NCI-H524 treated with DMSO at 0.1 percent for 48 hours (cell line): ENCODE measurements at regions not wholly inside any gene's neighbourhood (a gene's known extent, or its start where the extent isn't known, plus 50 kb on each side); places are given as distances from the start of the nearest gene placed in this dataset.

Source experiments
- DNase-seq: peaks from one replicate; lab custom pipeline; 2025; lab: John Stamatoyannopoulos, UW

- DNase-seq, result no peak
These were observed 187.7 kb downstream of the GPAT3 start for GRCh38 chr4:83723609-83724008.

DNA sequence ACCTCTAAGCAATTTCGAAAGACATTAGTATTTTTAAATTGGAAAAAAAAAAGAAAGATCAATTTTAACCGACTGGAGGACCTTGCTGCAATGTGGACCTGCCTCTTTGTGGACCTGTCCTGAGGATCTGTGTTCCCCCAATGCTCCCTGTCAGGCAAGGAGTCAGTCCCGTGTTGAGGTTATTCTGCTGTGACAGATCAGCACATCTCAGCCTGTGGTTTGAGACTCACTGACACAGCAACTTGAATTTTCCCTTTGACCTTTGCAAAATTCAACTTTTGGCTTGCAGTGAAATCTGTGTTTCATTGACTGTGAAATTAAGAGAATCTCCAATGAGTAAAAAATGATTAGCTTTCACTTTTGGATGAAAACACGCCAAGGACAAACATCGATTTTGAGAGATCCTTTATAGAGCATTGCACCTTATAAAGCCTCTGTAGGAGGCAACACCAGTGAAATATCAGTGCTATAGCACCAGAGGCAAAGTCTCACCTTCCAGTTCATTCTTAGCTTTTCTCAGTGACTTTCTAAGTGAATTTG lies 186.9 kb downstream of the GPAT3 start:
- no peak for DNase-seq

DNA sequence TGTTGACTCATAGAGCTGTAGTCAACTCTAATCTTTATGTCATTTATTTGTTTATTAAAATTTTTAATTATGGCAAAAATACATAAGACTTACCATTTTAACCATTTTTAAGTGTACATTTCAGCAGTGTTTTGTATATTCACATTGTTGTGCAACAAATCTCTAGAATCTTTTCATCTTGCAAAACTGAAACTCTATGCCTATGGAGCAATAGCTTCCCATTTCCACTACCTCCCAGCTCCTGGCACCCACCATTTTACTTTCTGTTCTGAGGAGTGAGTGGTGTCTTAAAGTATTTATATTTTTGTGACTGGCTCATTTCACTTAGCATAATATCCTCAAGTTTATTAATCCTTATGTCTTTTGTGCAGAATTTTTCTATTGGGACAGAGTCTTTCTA lies 181.0 kb downstream of the GPAT3 start:
- no peak for DNase-seq

GRCh38 chr4:83712890-83713289 lies 177.0 kb downstream of the GPAT3 start:
- no peak for DNase-seq

DNA sequence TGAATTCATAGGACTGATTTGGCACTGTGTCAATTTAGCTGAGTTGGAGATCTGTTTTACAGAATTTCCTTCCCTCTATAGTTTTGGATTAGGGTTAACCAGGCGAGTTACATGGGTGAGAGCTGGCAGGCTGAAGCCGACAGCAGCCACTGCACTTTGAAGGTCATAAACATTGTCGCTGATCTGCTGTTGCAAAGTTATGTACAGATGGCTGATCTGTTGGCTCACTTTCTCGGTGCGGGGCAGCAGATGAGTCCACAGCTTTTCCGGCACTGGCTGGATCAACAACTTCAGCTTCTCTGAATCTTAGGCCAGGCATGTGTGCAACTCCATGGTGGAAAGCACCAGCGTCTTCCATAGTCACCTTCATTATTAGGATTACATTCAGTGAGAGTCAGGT lies 173.7 kb downstream of the GPAT3 start:
- DNase-seq, result no peak

GRCh38 chr4:83708500-83709175 lies 172.7 kb downstream of the GPAT3 start:
- DNase-seq, result no peak

DNA sequence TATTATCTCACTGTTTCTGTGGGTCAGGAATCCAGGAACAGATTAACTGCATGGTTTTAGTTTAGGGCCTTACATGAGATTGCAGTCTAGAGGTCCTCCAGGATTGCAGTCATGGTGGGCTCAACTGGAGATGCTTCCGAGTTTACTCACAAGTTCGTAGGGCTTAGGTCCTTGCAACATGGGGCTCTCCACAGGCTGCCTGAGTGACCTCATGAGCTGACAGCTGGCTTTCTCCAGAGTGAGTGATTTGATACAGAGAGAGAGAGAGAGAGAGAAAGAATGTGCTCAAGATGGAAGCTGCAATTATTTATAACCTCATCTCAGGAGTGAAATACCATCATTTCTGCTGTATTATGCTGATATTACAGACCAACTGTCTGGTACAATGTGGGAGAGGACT lies 168.9 kb downstream of the GPAT3 start:
- DNase-seq, result no peak

GRCh38 chr4:83703752-83704151 lies 167.8 kb downstream of the GPAT3 start:
- no peak for DNase-seq

- DNase-seq, result no peak
These were observed 165.1 kb downstream of the GPAT3 start for GRCh38 chr4:83701041-83701440.

- DNase-seq, result no peak
These were observed 163.4 kb downstream of the GPAT3 start for GRCh38 chr4:83699358-83699757.

- no peak for DNase-seq
These were observed 156.1 kb downstream of the GPAT3 start for GRCh38 chr4:83692028-83692427.

GRCh38 chr4:83686166-83686565 lies 150.3 kb downstream of the GPAT3 start:
- no peak for DNase-seq

GRCh38 chr4:83679692-83680091 lies 143.8 kb downstream of the GPAT3 start:
- no peak for DNase-seq

DNA sequence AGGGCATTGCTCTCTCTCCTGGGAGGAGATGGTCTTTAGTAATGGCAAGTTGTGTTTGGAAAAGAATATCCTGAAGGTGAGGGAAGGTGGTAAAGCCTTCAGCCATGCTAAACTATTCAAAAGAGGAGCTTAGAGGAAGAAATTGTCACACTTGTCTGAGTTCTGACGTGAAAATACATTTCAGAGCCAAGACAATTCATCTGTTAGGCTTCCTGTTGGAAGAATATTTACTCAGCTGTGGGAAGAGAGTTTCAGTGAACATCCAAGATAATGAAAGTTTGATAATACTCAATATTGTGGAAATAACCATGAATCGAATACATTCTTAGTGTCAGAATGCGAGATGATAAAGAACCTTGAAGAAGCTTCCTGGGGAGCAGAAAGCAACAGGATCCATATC lies 143.3 kb downstream of the GPAT3 start:
- no peak for DNase-seq

GRCh38 chr4:83677656-83678055 lies 141.7 kb downstream of the GPAT3 start:
- no peak for DNase-seq

- DNase-seq, result no peak
These were observed 128.8 kb downstream of the GPAT3 start for GRCh38 chr4:83664741-83665140.

DNA sequence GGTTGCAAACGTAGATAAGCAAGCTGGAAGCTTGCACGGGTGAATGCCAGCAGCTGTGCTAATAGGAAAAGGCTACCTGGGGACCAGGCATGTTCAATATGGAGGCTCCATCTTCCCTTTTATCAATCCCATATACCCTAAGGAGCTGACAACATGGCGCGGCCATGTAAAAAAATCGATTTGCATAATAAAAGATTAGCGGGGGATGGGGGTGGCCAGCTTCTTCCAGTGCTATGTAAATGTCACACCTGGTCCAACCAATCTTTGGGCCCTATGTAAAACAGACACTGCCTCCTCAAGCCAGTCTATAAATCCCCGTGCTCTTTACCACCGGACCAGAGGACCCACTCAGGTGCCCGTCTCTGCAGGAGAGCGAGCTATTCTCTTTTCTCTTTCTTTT lies 128.2 kb downstream of the GPAT3 start:
- no peak for DNase-seq

DNA sequence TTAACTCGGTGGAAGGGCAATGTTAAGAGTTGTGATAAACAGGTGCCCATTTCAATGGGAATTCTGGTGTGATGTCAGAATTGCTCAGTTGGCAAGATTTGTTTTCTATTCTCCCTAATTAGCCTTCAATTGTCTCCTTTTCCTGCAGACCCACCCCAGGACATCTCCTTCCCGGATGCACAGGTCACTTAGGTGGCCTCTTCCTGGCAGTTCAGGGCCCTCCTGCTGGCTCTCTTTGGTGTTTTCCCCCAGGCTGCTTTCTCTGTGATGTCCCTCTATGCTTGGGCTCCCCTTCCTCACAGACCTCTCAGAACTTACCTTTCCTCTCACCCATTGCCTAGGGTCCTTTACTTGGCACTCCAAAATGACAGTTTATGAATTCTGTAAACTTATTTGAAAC lies 126.3 kb downstream of the GPAT3 start:
- no peak for DNase-seq

DNA sequence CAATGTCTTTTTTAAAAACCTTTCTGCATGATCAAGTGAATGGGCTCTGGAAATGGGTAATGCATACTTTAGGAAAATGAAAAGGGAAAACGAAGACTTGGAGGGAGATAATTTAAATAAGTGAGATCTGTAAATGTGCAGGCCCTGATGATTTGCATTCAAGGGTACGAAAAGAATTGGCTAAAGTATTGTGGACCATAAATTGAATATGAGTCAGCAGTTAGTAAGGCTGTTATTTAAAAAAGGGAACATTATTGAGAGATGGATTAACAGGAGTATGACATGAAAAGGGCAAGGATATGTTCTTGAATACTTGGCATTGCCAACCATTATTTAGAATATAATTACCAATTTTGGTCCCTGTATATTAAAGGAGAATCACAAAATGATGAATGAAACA lies 125.5 kb downstream of the GPAT3 start:
- DNase-seq, result no peak

DNA sequence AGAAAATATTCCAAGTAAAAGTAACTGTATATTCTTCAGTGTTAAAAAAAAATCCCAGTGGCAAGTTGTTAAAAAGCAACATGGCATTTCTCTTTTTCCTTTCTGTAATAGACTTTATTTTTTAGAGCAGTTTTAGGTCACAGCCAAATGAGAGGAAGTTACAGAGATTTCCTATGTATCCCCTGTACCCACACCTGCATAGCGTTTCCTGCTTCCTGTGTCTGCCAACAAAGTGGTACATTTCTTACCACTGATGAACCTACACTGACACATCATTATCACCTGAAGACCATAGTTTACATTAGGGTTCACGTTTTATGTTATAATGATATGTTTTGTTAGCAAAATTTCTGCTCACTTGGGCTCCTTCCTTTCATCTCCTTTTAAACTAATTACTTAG lies 124.7 kb downstream of the GPAT3 start:
- no peak for DNase-seq

DNA sequence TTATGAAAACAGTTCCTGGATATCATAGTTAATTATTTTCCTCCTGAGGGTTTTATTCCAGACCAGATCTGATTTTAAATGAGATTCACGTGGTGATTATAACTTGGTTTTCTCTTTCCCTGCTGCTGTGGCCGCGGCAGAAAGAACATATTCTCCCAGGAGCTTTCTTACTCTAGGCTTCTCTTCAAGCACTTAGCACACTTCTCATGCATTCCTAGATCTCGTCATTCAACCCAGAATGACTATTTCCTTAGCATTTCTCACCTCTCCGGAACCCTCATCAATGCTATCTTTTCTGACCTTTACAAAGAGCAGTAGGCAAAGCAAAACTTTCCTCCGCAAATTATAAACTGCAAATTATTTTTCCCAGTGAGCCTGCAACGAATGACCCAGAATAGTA lies 122.9 kb downstream of the GPAT3 start:
- DNase-seq, result no peak

DNA sequence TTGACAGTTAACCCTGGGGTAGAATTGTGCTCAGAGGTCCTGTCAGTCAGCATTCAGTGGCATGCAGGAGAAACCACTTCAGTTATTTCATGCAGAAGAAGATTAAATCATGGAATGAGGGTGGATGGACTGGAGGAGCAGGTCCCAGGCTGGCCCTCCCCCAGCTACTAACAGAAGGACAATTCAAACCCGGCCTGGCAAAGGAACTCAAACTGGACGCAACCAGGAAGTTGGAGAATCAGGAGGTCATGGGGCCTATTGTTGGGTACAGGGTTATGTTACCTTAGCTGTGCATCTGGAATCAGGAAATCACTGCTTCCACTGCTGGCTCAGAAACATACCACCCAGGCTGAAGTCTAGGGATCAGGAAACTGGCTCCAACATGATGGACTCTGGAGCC lies 121.4 kb downstream of the GPAT3 start:
- no peak for DNase-seq
